HG02759 (cell line): ENCODE measurements at regions not wholly inside any gene's neighbourhood (a gene's known extent, or its start where the extent isn't known, plus 50 kb on each side); places are given as distances from the start of the nearest gene placed in this dataset.

Source experiments
- ATAC-seq: cut with Tn5 transposase; IDR thresholded peaks from one replicate; pipeline ENCODE4 v1.9.1; 2021; ENCODE audit warnings: mild to moderate bottlenecking, moderate library complexity; ENCODE audit not compliant: unreplicated experiment

DNA sequence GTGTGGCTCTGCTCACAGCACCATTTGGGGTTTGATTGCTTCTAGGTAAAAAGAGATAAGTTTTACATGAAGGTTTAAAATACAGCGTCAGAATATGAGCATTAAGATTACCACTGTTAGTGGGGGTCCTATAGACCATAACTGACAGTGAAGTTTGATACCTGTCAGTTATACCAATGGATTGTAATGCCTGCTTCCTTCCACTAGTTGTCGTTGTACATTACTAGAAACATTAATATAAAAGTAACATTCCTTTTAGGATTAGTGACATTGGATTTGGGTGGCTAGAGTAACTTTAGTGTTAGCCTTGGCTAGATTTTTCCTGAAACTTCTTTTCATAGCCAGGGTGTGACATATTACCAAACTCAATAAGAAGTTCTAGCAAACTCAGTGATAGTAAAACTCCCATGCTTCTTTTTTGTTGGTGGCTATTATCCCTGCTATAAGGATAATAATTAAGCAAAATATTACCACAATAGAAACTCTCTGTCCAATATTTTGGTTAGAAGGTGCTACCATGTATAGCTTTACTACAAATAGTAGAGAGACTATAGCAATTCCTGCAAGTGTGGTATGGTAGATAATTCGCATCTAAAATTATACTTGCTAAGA is 57.1 kb downstream of the FAM181B start:
- ATAC-seq, result no peak

DNA sequence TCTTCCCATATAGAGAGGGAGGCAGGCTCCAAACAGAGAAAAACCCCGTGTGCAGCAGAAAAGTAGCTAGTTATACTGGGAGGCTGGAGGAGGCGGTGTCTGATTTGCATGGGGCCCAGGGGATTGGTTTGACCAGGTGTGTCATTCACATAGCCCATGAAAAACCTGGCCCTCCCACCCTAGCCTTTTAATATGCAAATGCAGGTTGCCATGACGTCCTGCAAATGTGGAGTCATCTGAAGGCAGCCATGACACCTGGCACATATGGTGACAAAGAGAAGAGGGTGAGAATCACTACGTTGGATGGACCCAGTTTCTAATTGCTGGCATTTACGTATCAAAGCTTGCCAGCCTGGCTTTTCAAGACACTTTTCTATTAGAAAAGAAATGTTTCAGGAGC is 57.8 kb downstream of the FAM181B start:
- ATAC-seq, result no peak

DNA sequence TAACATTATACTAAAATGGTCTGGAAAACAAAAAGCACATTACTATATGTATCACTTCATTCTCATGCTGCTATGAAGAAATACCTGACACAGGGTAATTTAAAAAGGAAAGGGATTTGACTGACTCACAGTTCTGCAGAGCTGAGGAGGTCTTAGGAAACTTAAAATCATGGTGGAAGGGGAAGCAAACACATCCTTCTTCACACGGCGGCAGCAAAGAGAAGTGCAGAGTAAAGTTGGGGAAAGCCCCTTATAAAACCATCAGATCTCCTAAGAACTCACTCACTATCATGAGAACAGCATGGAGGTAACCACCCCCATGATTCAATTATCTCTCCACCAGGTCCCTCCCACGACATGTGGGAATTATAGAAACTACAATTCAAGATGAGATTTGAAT is 60.0 kb downstream of the FAM181B start:
- no peak for ATAC-seq

DNA sequence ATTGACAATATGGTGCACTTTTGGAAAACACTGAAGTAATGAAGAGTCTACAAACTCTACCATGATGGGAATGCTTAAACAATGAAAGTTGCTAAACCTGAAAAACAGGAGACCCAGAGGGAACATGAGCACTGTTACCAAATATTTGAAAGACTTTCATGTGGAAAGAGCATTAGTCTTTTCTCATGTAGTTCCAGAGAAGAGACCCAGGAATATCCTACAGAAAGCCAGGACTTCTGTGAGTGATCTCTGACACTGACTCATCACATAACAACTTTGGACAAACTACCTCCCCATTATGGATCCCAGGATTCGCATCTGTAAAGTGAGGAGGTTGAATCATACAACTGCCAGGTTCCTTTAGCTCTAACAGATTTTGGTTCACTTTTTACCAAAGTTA is 62.2 kb downstream of the FAM181B start:
- no peak for ATAC-seq

DNA sequence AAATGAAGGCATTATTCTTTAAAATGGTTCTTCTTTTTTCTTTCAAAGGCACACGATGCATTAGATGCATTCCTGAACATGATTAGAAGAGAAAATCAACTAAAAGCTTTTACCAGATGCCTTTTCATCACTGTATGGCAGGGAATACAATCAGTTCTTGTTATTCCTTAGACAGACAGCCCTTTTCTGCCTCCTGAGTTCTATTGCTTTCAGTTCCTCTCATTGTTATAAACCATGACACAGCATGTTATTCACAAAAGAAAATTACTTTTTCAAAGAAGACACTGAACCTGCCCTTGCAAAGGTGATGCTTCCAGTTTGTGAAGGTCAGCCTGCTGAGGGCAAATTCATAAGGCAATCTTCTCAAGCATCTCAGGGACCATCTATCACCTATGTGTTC is 70.1 kb downstream of the FAM181B start:
- no peak for ATAC-seq

DNA sequence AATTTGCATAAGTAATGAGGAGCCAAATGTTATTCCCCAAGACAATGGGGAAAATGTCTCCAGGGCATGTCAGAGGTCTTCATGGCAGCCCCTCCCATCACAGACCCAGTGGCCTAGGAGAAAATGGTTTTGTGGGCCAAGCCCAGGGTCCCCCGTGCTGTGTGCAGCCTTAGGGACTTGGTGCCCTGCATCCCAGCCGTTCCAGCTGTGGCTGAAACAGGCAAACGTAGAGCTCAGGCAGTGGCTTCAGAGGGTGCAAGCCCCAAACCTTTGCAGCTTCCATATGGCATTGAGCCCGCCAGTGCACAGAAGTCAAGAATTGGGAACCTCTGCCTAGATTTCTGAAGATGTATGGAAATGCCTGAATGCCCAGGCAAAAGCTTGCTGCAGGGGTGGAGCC is 79.9 kb downstream of the FAM181B start:
- ATAC-seq, result no peak

DNA sequence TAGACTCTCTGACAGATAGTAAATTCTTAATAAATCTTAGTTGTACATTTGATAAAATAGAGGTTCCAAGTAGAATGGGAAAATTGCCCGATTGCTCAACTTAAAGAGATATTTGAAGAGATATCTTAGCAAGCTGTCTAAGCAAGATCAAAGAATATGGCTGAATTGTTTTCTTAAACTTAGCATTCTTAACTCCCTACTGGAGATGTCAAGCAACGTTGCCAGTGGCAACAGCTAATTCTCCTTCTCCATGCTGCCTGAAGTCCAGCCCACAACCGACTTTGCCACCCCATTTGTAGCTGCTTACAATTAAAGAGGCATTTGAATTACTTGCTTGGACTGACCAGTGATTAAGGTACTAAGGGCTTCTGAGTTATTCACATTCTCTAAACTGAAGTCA is 94.4 kb downstream of the FAM181B start:
- ATAC-seq, result no peak

DNA sequence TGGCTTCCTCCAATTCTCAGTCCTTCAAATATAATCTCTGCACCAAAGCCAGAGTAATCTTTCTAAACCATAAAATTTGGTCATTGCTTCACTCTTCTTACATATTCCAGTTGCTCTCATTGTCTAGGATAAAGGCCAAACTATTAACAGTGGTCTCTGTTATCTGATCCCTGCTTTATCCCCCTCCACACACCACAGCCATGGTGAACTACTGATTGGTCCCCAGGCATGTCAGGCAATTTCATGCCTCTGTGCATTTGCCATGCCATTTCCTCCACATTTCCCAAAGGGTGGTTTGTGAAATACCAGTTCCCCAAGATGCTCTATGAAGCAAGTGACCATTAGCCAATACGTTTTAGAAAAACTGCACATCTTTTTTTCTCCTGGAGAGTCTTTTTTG is 97.0 kb downstream of the FAM181B start:
- no peak for ATAC-seq

DNA sequence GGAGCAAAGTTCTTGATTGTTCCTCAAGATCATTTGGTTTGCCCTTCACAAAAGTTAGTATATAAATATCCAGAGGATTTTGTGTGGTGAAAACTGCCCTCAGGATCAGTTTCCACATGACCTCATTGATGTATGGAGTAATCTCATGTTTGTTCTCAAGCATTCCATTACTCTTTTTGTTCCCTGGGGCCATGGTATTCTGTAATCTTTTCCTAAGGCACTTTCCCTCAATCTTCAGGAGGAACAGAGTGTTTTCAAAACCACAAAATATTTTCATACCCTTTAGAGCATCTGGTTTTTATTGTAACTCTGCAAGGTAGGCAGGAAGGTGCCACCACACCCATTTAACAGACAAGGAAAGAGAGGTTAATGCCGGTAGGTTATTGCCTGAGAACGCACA is 99.6 kb downstream of the FAM181B start:
- no peak for ATAC-seq

DNA sequence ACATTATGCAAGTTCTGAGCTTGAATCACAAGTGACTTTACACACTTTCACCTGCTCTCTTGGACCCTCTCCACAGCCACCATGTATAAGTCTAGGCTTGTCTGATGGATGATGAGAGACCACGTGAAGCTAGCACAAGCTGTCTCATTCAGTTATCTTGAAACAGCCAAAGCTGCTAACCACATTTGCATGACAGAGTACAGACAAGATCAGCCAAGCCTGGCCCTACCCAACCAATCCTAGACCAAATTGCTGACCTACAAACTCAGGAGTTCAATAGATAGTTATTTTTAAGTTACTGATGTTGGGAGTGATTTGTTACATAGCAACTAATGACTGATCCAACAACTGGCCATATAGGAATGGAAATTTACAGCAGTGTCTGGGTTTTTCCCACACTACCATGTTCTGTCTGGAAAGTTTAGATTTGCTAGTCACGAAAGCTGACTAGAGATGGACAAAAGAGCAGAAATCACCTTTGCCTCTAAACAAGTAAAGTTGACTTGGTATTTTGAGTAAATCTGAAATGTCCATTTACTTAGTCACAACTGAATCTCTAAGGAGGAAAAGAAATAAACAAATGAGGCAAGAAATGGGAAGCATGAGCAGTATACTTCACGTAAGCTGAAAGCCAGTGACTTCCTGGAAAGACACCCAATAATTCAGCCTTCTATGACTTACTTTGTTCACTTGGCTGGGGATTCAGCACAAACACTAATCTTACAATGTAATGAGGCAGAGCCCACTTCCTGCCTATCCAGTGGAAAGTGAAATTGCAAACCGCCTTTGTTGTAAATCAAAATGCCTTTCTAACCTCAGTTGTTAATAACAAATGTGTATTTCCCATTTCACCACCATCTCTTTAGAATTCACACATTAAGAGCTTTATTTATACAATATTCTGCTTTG is 101.7 kb downstream of the FAM181B start:
- peak; percentile 77 for ATAC-seq

DNA sequence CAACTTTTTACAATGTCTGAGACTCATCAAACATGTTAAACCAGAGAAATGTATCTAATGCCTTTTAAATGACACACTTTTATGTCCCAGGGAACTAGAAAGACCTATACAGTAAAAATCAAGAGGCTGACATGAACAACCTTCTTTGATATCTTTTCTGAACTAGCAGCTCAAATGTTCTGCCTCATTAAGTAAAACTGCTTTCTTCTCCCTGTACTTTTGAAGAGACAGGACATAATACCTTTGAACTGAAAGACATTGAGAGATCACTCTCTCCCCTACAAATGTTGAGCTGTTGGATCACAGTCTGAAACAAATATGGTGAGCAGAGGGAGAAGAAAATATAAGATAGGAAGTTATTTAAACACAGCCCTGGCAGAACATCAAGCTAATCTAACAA is 123.0 kb downstream of the FAM181B start:
- ATAC-seq, result no peak

DNA sequence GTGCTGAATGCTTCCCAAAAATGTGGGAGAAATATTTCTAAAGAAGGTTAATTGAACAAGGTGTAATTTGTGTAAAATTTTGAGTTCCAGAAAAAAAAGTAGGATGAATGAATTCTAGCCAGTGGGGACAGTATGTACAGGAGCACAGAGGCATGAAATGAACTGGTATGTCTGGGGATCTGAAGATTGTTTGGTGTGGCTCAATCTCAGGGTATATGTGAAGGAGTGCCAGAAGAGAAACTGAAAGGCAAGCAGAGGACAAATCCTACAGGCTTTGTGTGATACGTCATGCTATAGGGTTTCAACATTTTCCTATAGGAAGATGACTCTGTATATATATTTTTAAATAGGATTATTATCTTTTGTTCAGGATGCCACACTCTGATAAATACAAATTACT is 126.9 kb downstream of the FAM181B start:
- no peak for ATAC-seq

DNA sequence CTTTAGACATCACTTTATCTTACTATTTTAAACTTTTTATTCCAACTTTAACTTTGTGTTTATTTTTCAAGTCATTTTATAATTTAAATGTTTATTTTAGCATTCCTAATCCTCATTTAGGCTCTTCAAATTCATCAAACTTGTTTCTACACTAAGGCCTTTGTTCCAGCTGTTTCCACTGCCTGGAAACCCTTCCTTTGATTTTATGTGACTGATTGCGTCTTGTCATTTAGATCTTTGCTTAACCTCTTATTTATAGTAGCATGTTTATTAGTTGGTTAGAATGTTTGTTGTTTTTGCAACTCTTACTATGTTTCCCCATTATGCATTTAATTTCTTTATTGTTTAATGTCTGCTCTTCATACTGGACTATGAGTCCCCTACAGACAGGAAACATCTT is 132.0 kb downstream of the FAM181B start:
- no peak for ATAC-seq

DNA sequence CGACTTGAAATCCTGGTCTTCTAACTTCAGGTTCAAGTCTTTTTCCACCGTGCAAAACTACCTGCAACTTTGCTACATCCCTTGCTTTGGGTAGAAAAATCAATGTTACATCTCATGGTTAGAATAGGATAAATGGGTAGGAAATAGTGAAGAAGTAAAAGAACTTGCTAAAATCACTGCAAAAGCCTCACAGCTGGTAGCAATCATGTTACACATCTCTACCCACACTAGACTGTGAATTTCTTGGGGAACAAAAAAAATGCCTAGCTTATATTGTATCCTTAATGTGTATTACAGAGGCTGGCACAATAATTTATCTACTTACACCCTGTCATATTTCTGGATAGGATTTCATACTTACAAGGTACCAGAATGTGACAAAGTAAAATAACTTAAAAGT is 133.8 kb downstream of the FAM181B start:
- no peak for ATAC-seq

DNA sequence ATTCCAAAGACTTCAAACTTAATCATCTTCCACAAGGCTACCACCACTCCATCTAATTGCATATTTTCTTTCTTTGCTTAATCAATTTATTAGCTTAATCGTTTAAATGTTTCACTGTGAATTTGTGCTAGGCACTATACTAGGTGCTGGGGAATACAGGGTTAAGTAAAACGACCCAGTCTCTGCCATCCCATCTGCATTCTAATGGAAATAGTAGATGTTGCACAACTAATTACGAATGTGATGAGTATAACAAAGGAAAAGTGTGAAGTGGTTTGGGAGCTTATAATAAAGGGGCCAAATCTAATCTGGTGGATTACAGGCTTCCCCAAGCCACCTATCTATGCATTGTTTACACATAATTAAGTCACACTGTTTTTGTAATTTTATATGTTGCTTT is 147.1 kb downstream of the FAM181B start:
- ATAC-seq, result no peak

DNA sequence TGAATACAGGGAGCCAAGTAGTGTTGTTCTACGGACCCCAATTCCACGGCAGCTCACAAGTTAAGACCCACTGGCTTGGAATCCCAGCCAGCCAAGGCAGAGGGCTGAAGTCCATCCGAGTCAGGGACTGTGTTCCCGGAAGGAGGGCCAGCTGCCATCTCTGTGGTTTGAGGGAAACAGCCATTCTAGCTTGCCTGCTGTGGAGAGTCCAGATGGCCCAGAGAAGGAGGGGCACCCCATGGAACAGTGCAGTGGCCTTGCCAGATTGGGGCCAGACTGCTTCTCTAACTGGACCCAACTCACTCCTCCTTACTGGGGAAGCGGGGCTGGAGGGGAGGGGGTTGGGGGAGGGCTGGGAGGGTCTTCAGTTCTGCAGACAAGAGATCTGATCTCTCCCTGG is 156.4 kb downstream of the FAM181B start:
- no peak for ATAC-seq

DNA sequence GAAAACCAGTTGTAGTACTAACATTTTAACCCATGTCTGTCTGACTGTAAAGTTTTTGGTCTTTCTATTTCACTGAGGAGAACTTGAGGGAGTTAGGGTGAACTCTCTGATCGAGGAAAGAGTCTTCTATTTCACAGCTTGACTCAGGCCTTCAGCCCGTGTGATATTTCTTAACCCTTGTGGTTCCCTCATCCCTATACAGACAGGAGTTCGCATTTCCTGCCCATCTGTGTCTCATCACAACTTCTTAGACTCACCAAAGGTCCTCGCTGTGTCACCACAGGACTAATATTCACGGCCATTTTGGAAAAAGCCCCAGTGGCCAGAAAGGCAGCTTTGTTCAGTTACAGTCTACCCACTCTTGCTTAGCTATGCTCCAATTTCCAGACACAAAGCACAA is 172.8 kb downstream of the FAM181B start:
- no peak for ATAC-seq

DNA sequence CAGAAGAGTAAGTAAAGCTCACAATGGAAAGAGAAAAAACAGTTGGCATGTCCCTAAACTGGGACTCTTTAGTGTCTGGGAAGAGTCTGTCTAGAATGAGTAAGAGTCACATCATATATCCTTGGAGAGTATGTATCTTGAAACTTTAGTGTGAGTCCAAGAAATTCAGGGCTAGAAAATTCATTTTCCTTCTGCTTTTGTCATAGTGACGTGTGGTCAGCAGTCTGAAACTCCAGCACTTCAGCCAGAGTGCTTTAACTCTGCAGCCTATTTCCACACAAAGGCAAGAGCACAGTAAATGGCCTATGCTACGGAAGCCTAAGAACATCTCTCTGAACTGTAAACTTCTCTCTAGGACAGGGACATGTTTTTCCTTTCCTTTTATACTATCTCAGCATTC is 174.1 kb downstream of the FAM181B start:
- ATAC-seq, result no peak

DNA sequence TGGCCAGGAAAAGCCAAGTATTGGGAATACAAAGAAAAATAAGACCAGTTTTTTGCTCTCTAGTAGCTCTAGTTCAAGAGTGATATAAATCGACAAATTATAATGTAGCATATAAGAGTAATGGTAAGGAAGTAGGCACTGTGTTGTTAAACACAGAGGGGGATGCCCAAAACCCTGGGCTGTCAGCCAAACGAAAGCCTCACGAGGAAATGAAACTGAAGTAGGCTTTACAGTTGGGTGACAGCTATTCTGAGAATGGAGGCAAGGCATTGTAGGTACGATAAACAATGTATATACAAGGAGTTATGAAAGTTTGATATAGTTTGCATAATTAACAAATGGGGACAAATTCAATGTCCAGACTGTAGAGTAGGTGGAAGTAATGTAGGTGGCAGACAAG is 176.4 kb downstream of the FAM181B start:
- peak; percentile 100 for ATAC-seq

DNA sequence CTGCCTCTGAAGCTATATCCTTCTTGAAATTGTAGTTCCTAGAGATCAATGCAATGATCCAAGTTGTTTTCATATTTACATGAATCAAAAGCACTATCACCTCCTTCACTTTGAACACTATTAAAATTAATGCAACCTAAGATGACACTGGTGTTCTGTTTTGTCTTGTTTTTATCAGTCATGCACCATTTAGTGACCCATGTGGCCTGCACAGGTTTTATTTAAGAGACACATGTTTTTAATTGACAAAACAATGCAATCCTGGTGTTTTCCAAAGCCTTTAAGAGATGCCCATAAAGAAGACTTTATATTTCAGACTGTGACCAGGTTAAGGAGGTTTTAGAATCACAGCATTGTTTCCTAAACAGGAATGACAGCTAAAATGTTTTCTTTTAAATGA is 177.5 kb downstream of the FAM181B start:
- ATAC-seq, result no peak

DNA sequence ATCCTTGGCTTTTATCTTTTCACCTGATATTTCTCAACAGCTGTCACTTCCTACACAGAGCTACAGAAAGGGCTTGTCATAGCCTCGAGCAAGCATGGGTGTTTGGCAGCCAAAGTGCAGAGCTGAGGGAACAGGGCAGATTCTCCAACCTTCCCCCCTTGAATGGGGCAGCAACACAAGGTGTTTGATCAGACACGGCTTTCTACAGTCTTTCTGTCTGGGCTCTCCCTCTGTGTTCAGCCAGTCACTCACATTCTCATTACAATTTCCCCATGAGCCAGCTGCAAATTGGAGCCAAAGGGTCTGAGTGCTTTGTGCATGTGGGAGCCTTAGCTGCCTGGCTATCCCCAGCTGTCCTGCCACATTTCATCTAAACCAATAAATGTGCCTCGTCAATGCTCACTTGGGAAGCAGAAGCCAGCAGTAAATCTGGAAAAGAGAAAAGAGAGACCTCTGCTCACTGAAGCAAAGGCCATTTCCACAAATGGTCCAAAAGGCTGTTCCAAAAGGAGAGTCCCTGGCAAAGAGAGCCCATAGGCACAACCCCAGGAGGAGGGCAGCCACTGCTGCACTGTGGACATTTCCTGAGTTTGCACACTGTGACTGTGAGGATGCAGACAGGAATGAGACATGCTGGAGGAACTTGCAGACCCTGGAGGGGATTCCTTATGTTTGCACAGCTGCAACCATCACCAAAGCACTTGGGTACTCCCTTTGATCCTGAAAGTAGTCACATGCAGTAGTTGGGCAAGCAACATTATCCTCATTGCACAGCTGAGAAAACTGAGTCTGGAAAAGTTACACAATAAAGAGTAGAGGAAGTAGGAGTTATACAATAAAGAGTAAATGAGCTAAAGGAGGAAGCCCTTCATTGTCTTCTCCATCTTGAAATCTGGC is 186.8 kb downstream of the FAM181B start:
- ATAC-seq, result no peak

DNA sequence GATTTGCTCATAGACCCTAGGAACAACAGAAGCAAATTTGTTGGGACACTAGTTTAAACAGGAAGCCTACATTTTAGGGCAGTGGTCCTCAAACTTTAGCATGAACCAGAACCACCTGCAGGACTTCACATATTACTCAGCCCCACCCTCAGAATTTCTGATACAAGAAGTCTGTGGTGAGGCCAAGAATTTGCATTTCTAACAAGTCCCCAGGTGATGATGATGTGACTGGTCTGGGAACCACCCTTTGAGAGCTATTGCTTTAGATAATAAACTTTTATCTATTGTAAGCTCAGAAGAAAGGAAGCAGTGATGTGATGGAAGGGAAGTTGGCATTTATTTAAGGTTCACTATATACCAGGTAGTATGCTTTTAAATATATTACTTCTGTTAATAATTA is 194.0 kb downstream of the FAM181B start:
- ATAC-seq, result peak; percentile 83
